Left lobe of liver (tissue), 2 donors: ENCODE measurements at regions not wholly inside any gene's neighbourhood (a gene's known extent, or its start where the extent isn't known, plus 50 kb on each side); places are given as distances from the start of the nearest gene placed in this dataset.

Source experiments
- ATAC-seq: fragments of 200-7000 bp; cut with Tn5 transposase; one replicate; pipeline ENCODE4 v1.9.1; 2020; ENCODE audit warnings: mild to moderate bottlenecking, moderate library complexity
- DNase-seq: peaks from one replicate; pipeline ENCODE4 v3.0.0-alpha.2; 2020; ENCODE audit warnings: low spot score
- donor health status: DM: no; HTN: no; CAD: no; lungs with moderate emphysema.
- donor health status: DM: no; HTN: yes; CAD: no.

GRCh38 chr13:72127031-72127430 lies 260.0 kb upstream of the DACH1 start:
- no peak for ATAC-seq
- no peak for DNase-seq

GRCh38 chr13:72126424-72126823 lies 259.4 kb upstream of the DACH1 start:
- ATAC-seq, result no peak
- DNase-seq, result no peak

DNA sequence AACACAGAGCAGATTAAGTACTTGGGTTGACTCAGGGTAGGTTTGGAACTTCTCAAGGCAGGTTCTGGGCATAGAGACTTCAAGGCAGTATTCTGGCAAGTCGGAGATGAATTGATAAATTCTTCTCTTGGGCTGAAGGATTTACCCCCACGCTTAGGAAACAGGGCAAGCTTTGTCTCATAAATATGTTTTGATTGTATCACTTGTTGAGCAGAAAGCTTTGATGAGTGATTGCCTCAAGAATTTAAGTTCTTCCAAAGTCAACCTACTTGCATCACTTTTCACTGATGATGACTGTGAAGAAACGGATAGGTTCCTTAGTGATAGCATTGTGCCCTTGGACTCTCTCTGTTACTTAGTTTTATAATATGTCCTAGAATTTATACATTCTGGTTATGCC lies 258.6 kb upstream of the DACH1 start:
- ATAC-seq, result no peak

DNA sequence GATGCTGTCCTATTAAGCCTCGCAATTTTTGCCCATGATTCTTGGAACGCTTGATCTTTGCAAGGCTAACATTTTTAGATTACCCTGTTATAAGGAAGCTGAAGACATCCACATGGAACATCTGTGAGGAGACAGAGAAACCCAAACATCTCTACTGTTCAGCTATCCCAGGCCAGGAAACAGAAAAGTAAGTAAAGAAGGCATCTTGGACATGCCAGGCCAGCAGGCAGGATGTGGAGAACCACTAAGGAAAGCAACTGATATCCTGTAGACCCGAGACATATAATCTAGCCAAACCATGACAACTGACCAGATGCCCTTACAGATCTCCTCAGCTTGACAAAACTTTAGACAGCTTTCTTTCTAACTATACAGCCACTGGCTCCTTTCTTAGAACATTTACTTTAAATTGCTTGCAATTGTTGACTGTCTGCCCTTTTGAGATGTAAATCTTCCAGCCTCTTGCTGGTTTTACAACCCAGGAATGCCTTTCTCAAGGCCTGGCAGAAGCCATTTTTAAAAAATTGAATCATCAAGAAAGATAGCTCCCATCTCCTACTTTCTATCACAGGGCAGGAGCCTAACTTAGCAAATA lies 255.8 kb upstream of the DACH1 start:
- ATAC-seq (no peak), DNase-seq (no peak)

More for the DNA sequence above, 258.6 kb upstream of the DACH1 start:
- DNase-seq, result no peak

DNA sequence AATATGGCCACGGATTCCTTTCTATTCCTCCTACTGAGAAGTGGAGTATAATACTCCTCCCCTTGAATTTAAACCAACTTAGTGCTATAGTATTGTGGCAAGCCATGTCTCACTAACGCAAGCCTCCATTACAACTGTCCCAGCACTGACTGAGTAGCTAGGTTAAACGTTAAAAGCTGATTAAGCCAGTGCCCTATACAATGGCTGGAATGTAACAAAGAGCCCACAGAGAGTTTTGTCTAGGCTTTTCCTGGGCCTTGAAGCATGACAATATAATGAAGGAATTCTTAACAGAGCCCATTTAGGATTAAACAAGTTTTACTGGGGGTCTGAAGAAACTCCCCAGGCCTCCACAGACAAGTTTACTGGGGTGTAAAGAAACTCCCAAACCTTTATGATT lies 254.5 kb upstream of the DACH1 start:
- no peak for DNase-seq
- no peak for ATAC-seq

- ATAC-seq (no peak), DNase-seq (no peak)
These were observed 253.6 kb upstream of the DACH1 start for GRCh38 chr13:72120632-72121031.

DNA sequence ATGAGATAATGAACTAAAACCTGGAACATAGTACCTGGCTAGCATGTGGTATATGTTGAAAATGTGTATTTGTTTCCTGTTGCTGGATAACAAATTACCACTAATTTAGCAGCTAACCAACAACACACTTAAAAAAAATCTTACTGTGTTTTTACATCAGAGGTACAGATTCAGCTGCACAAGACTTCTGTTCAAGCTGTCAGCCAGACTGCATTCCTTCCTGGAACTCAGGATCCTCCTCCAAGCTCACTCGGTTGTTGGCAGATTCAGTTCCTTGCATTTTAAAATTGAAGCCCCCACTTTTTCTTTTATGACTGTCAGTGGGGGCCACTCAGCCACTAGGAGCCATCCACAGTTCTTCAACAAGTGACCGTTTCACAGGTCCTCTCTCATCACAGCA lies 246.9 kb upstream of the DACH1 start:
- DNase-seq (no peak), ATAC-seq (no peak)

- no peak for DNase-seq
- no peak for ATAC-seq
These were observed 246.1 kb upstream of the DACH1 start for GRCh38 chr13:72113076-72113475.

DNA sequence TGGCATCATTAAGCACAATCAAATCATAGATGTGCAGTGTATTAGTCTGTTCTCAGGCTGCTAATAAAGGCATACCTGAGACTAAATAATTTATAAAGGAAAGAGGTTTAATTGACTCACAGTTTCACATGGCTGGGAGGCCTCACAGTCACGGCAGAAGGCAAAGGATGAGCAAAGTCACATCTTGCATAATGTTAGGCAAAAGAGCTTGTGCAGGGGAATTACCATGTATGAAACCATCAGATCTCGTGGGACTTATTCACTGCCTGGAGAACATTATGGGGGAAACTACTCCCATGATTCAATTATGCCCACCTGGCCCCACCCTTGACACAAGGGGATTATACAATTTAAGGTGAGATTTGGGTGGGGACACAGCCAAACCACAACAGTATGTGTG lies 245.2 kb upstream of the DACH1 start:
- ATAC-seq (no peak), DNase-seq (no peak)

GRCh38 chr13:72109863-72110262 lies 242.9 kb upstream of the DACH1 start:
- DNase-seq (no peak), ATAC-seq (no peak)

DNA sequence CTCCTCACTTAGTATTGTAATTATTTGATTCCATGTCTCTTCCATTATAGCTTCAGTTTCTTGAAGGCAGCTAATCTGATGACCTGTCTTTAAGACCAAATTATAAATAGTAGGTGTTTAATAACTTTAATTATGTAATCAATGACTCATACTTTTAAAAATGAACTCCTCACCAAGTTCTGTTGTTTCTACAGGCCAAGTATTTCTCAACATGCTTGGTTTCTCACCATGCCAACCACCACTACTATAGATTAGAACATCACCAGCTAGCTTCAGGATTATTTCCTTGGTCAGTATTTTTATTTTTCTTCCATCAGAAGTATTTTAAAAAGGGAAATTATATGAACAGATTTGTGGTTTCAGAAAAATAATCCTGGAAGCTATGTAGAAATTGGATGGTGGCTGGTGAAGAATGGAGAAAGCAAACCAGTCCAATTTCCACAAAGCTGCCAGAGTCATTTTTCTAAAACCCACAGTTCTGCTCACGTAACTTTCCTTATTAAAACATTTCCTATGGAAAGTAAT lies 237.7 kb upstream of the DACH1 start:
- DNase-seq (no peak), ATAC-seq (no peak)

DNA sequence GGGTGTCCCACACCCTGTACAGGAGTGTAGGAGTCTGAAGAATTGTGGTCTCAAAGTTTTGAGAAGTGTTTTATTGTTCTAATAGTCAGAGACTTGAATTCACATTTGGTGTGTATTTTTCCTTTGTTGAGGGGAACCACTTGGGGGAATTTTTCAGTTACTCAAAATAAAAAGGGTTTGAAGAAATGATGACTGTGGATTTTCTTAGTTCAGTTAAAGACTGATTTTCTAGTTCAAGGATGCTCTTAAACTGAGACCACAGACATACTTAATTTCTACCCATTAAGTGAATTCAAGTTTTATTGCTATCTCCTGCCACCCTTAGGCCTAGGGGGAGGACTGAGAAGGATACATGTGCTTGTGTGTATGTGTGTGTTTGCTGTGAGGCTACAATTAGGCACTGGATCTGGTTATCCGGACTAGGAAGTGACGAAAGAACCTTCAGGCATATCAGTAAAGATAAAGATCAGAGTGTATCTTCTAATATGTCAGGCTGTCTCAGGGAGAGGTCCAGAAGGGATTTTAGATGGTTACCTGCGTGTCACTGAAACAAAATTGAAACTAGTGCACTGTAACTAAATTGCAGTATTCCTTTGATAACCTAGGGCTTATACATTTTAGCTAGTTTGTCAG lies 234.9 kb upstream of the DACH1 start:
- no peak for DNase-seq

GRCh38 chr13:72100339-72100738 lies 233.3 kb upstream of the DACH1 start:
- no peak for ATAC-seq

More for the DNA sequence above, 234.9 kb upstream of the DACH1 start:
- no peak for ATAC-seq

GRCh38 chr13:72097568-72097967 lies 230.6 kb upstream of the DACH1 start:
- DNase-seq, result no peak
- ATAC-seq, result no peak

More at GRCh38 chr13:72100339-72100738, 233.3 kb upstream of the DACH1 start:
- DNase-seq, result no peak

GRCh38 chr13:72093262-72093661 lies 226.3 kb upstream of the DACH1 start:
- DNase-seq (no peak), ATAC-seq (no peak)

DNA sequence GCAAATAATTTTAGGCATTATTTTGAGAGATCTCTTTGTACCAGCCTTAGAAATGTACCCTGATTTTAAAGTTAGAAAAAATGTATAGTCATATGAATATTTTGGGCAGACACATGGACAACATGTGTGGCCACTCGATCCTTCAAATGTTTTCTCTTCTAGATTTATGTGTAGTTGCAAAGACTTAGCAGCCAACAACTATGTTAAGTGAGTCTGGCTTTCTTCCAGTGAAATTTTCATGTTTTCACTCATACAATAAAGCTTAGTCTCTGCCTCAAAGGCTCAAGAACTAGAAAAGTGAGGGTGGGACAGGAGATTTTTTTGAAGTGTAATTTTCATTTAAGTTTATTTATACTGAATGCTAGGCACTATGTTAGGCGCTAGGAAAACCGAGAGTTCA lies 207.7 kb upstream of the DACH1 start:
- no peak for ATAC-seq

DNA sequence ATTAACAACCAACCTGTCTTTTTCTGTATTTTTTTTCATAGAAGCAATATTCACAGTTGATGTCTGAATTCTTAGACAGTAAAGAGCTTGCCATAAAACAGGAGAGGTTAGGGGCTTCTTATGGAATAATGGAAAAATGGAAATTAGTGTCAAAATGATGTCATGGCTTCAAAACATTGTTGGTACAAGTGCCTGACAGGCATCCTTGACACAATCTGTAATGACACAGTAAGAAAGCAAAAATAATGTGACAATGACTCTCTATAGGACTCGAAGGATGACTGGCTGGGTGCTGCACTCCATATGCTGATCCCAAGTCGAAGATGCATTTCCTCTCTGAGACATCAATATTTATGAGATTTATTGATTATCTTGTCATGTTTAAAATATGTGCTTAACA lies 205.3 kb upstream of the DACH1 start:
- DNase-seq (no peak), ATAC-seq (no peak)

More for the DNA sequence above, 207.7 kb upstream of the DACH1 start:
- DNase-seq, result no peak

- DNase-seq, result no peak
- ATAC-seq, result no peak
These were observed 204.7 kb upstream of the DACH1 start for GRCh38 chr13:72071713-72072112.

DNA sequence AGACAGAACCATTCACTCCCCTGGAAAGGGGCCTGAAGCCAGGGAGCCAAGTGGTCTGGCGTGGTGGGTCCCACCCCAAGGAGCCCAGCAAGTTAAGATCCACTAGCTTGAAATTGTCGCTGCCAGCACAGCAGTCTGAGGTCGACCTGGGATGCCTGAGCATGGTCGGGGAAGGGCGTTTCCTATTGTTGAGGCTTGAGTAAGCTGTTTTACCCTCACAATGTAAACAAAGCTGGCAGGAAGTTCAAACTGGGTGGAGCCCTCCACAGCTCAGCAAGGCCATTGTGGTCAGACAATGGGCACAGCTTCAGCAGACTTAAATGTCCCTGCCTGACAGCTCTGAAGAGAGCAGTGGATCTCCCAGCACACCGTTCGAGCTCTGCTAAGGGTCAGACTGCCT lies 195.6 kb upstream of the DACH1 start:
- ATAC-seq (no peak), DNase-seq (no peak)

DNA sequence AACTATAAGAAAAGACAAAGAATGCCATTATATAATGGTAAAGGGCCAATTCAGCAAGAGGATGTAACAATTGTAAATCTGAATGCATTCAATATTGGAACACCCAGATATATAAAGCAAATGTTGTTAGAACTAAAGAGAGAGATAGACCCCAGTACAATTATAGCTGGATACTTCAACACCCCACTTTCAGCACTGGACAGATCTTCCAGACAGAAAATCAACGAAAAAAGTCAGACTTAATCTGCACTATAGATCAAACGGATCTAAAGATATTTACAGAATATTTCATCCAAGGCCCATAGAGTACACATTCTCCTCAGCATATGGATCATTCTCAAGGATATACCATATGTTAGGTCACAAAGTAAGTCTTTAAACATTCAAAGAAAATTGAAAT lies 194.6 kb upstream of the DACH1 start:
- DNase-seq (no peak), ATAC-seq (no peak)

DNA sequence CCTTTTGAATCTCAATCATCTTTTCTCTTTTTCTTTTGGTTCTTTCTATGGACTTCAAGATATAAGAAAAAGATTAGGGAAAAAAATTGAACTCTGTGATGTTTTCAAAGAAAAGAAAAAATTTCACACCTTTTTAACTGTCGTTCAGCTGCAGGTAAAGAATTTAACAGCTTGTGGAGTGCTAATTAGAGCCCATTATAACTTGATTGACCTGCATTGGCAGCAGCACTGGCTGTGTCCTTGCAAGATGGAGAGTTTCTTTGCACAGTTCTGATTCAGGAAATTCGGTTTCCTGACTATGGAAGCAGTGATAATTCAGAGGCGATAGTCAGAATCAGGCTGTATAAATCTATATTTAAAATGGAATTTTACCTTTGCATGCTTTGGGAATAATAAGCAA lies 183.2 kb upstream of the DACH1 start:
- no peak for ATAC-seq

GRCh38 chr13:72043366-72043765 lies 176.4 kb upstream of the DACH1 start:
- DNase-seq (no peak), ATAC-seq (no peak)

More for the DNA sequence above, 183.2 kb upstream of the DACH1 start:
- no peak for DNase-seq

- no peak for ATAC-seq
- no peak for DNase-seq
These were observed 174.2 kb upstream of the DACH1 start for GRCh38 chr13:72041165-72041564.
